ENCODE measurements at regions not wholly inside any gene's neighbourhood (a gene's known extent, or its start where the extent isn't known, plus 50 kb on each side); places are given as distances from the start of the nearest gene placed in this dataset.

DNA sequence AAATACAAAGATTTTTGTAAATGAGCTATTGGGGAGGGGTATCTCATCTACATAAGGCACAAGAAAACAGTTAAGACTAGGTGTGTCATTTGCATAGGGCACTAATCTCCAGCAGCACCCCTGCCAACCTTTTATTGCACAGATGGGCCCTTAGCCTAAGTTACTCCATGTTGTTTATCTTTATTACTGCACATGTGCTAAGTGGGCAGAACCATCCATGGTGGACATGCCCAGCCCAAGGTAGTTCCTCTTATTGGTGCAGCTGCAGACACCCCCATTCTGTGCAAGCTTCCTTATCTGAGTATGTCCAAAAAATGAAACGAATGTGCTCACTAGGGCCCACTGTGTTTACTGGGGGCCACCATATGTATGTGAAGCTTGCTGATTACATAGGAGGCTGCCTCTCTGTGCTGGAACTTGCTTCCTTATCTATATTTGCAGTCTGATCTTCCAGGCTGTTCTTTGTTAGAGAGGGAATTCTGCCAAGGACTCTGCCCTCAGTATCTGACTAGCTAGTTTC lies 77.3 kb upstream of the NEK7 start:
- no peak for TF ChIP-seq OSR1 (CRISPR knock-in tag; IDR thresholded peaks at IDR 0.05)
- no peak for TF ChIP-seq TSHZ2 (CRISPR knock-in tag; IDR thresholded peaks at IDR 0.05)
- TF ChIP-seq ZFP3 (CRISPR knock-in tag; IDR thresholded peaks at IDR 0.05) = no peak
- TF ChIP-seq BACH2 (CRISPR knock-in tag; IDR thresholded peaks at IDR 0.05; ENCODE audit: borderline replicate concordance) = no peak
- ATAC-seq = no peak

DNA sequence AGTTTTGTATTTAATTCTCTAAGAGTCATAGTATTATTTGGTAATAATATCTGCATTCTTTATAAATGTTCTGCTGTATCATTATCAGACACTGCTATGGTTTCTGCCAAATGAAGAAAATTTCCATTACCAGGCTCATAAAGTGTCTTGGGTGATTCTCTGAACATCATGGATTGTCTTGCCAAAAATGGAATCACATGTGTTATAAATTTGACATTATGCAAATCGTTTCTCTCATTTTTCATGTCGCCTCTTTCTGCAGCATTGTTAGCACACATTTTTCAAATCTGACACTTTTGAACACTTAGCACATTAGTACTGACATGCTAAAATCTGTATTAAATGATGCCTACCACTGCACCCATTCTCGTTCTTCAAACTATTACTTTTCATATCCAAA lies 74.2 kb upstream of the NEK7 start:
- no peak for ATAC-seq
- TF ChIP-seq, protein P1, sequence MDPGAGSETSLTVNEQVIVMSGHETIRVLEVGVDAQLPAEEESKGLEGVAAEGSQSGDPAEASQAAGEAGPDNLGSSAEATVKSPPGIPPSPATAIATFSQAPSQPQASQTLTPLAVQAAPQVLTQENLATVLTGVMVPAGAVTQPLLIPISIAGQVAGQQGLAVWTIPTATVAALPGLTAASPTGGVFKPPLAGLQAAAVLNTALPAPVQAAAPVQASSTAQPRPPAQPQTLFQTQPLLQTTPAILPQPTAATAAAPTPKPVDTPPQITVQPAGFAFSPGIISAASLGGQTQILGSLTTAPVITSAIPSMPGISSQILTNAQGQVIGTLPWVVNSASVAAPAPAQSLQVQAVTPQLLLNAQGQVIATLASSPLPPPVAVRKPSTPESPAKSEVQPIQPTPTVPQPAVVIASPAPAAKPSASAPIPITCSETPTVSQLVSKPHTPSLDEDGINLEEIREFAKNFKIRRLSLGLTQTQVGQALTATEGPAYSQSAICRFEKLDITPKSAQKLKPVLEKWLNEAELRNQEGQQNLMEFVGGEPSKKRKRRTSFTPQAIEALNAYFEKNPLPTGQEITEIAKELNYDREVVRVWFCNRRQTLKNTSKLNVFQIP (CRISPR knock-in tag; IDR thresholded peaks at IDR 0.05; ENCODE audit: borderline replicate concordance, low read depth) = no peak
- TF ChIP-seq ZNF565 (CRISPR knock-in tag; conservative IDR thresholded peaks at IDR 0.05; ENCODE audit: low read depth) (no peak), TOX (CRISPR knock-in tag; IDR thresholded peaks at IDR 0.05; ENCODE audit: borderline replicate concordance) (no peak), CSRNP3 (CRISPR knock-in tag; IDR thresholded peaks at IDR 0.05) (no peak), CSDC2 (CRISPR knock-in tag; IDR thresholded peaks at IDR 0.05) (no peak), ISL1 (CRISPR knock-in tag; IDR thresholded peaks at IDR 0.05) (no peak), PPARA (CRISPR knock-in tag; IDR thresholded peaks at IDR 0.05; ENCODE audit: borderline replicate concordance) (no peak), PATZ1 (CRISPR knock-in tag; IDR thresholded peaks at IDR 0.05; ENCODE audit: borderline replicate concordance) (no peak), TSHZ2 (CRISPR knock-in tag; IDR thresholded peaks at IDR 0.05) (no peak), ZC3H10 (CRISPR knock-in tag; IDR thresholded peaks at IDR 0.05) (no peak), ZFP3 (CRISPR knock-in tag; IDR thresholded peaks at IDR 0.05) (no peak), OSR1 (CRISPR knock-in tag; IDR thresholded peaks at IDR 0.05) (no peak)

DNA sequence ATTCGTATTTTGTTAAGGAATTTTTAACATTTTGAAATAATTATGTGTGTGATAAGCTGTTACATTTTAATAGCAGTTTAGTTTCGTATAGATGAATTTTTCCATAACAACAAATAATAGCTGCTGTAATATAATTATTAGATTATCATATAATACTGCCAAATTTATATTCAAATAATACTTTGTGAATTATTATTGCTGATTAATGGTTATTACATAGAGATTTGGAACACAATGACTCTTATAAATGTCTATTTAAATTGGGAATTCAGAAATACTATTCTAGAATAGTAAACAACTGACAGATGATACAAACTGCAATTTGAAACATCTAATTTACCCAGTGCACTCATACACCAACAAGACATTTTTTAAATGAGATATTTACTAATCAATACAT lies 73.2 kb upstream of the NEK7 start:
- TF ChIP-seq TSHZ2 (CRISPR knock-in tag; IDR thresholded peaks at IDR 0.05) (no peak), TCF4 (CRISPR knock-in tag; IDR thresholded peaks at IDR 0.05; ENCODE audit: borderline replicate concordance) (no peak), ZFP30 (CRISPR knock-in tag; IDR thresholded peaks at IDR 0.05) (no peak), TOX (CRISPR knock-in tag; IDR thresholded peaks at IDR 0.05; ENCODE audit: borderline replicate concordance) (no peak), OSR1 (CRISPR knock-in tag; IDR thresholded peaks at IDR 0.05) (no peak), PATZ1 (CRISPR knock-in tag; IDR thresholded peaks at IDR 0.05; ENCODE audit: borderline replicate concordance) (no peak), RARB (CRISPR knock-in tag; IDR thresholded peaks at IDR 0.05) (no peak), ZNF565 (CRISPR knock-in tag; conservative IDR thresholded peaks at IDR 0.05; ENCODE audit: low read depth) (no peak), CSRNP3 (CRISPR knock-in tag; IDR thresholded peaks at IDR 0.05) (no peak), PPARA (CRISPR knock-in tag; IDR thresholded peaks at IDR 0.05; ENCODE audit: borderline replicate concordance) (no peak), ARNTL (CRISPR knock-in tag; IDR thresholded peaks at IDR 0.05; ENCODE audit: borderline replicate concordance, low read depth) (no peak), ESRRG (CRISPR knock-in tag; IDR thresholded peaks at IDR 0.05) (no peak)
- no peak for ATAC-seq
